OCI-LY1 (cell line): ENCODE measurements at regions not wholly inside any gene's neighbourhood (a gene's known extent, or its start where the extent isn't known, plus 50 kb on each side); places are given as distances from the start of the nearest gene placed in this dataset.

Experiments used
- EZH2 ChIP-seq: fragments of 200-600 bp; sonication (generic), shearing (Covaris generic); IDR thresholded peaks from 2 replicates; pipeline ENCODE4 v1.8.0; 2017; ENCODE audit warnings: borderline replicate concordance, mixed run types, mild to moderate bottlenecking, antibody characterized with exemption, low read length, moderate library complexity, mixed read lengths
- TF ChIP-seq, protein P1 (sequence below): fragments of 200-600 bp; sonication (generic), shearing (Covaris generic); IDR thresholded peaks from 2 replicates; pipeline ENCODE4 v1.5.1; 2017; ENCODE audit warnings: mild to moderate bottlenecking, antibody characterized with exemption, low read length, moderate library complexity, mixed read lengths

DNA sequence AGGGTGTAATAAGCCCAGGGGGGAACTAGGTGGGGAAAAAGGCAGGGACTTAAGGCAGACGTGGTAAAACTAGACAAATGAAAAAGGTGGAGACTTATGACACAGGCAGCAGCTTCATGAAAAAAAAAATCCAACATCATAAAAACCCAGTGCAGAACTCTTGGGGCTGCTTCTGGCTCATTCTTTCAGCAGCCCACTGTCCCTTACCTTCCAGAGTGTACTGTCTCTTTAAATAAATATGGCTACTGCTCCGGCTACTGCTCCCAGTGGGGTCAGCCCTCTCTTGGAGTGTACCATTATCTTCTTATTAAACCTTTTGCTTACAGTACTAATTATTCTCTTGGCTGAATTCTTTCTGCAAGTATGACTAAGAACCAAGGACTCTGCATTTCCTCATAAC, 699.5 kb downstream of the DSC3 start:
- TF ChIP-seq, protein P1, sequence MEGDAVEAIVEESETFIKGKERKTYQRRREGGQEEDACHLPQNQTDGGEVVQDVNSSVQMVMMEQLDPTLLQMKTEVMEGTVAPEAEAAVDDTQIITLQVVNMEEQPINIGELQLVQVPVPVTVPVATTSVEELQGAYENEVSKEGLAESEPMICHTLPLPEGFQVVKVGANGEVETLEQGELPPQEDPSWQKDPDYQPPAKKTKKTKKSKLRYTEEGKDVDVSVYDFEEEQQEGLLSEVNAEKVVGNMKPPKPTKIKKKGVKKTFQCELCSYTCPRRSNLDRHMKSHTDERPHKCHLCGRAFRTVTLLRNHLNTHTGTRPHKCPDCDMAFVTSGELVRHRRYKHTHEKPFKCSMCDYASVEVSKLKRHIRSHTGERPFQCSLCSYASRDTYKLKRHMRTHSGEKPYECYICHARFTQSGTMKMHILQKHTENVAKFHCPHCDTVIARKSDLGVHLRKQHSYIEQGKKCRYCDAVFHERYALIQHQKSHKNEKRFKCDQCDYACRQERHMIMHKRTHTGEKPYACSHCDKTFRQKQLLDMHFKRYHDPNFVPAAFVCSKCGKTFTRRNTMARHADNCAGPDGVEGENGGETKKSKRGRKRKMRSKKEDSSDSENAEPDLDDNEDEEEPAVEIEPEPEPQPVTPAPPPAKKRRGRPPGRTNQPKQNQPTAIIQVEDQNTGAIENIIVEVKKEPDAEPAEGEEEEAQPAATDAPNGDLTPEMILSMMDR, result no peak
- no peak for TF ChIP-seq EZH2
